Thyroid gland (tissue), 4 donors: ENCODE measurements at regions not wholly inside any gene's neighbourhood (a gene's known extent, or its start where the extent isn't known, plus 50 kb on each side); places are given as distances from the start of the nearest gene placed in this dataset.
"Not testable (repeated sequence)": the region's sequence is repeated elsewhere in the genome, so short reads cannot be mapped to it uniquely, and the experiment has no call there.

Source experiments
- DNase-seq, 2 donors: peaks; one replicate each; pipeline ENCODE4 v3.0.0-alpha.2; 2019
- H3K27ac ChIP-seq, 3 donors: fragments of 200-600 bp; sonication (generic); 1 replicate in 2 of 3; 2 replicates in 1 of 3; pipeline ENCODE4 v1.5.1; 2016 to 2019; ENCODE audit warnings: mild to moderate bottlenecking in 1 of 3, moderate library complexity in 1 of 3
- H3K27me3 ChIP-seq: fragments of 200-600 bp; sonication (generic); one replicate; pipeline ENCODE4 v1.5.1; 2019
- H3K36me3 ChIP-seq, 2 donors: fragments of 200-600 bp; sonication (generic); one replicate each; pipeline ENCODE4 v1.5.1; 2016 to 2019
- H3K4me1 ChIP-seq, 2 donors: fragments of 200-600 bp; sonication (generic); one replicate each; pipeline ENCODE4 v1.5.1; 2017 to 2019
- H3K4me3 ChIP-seq, 3 donors: fragments of 200-600 bp; sonication (generic); replicated peaks in 1 of 3; 1 replicate in 2 of 3; 2 replicates in 1 of 3; pipeline ENCODE4 v1.5.1; 2016; ENCODE audit warnings: mild to moderate bottlenecking in 1 of 3
- H3K9me3 ChIP-seq: fragments of 200-600 bp; sonication (generic); one replicate; pipeline ENCODE4 v1.5.1; 2017
- POLR2A ChIP-seq, 2 donors: fragments of 450-650 bp; IDR thresholded peaks; one replicate each; pipeline ENCODE4 v1.6.1; 2017; ENCODE audit warnings: antibody characterized with exemption in 2 of 2, mild to moderate bottlenecking in 2 of 2, moderate library complexity in 1 of 2
- WGBS, 2 donors: methylation state at CpG; one replicate each; pipeline ENCODE4 v1.1.5; 2017; 5-methylcytosine and 5-hydroxymethylcytosine counted together
- intact Hi-C: fragments of 100-400 bp; cut with DNase I; formaldehyde crosslinking; loops from one replicate; pipeline ENCODE4 v1.15.1; 2023
- TF ChIP-seq, protein P1 (sequence below), 6 experiments: fragments of 200-600 bp in 3 of 6; fragments of 450-650 bp in 3 of 6; sonication (generic) in 3 of 6; IDR thresholded peaks; one replicate each; pipeline ENCODE4 v1.5.1; 2016 to 2019; ENCODE audit warnings: antibody characterized with exemption in 6 of 6, mild to moderate bottlenecking in 2 of 6, inconsistent platforms in 1 of 6, moderate library complexity in 1 of 6

DNA sequence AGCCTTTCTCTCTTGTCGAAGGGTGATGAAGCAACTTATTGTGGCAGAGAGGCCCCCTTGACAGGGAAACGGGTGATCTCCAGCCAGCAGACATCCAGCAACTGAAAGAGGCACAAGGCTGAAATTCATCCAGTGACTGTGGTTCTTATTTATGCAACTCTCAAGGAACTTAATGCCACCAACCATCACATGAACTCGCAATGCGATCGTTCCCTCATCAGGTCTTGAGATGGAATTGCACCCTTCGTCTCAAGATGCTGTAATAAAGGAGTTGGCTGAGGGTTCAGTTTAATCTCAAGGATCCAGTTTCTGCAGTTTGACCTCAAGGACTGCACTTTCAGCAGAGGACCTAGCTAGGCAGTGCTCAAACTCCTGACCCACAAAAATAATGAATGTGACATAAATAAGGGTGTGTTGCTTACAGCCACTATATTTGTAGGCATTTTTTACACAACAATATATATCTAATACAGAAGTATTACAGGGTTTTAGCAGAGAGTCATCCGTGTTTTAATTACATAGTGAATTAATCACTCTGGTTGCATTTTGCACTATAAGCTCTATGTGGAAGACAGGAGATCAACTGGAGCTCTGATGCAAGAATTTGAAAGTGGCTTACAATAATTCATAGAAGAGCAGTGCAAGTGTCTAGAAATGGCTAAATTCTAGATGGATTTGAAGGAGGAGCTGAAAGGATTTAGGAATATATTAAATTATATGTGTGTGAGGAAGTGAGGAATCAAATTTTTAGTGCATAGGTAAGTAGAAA, 957.8 kb upstream of the CTNND2 start:
- intact Hi-C loops, result no loop called here
- 50 to 51% methylated on average over 7 of the region's 7 CpGs for WGBS, 2 donors
- no peaks in the 10 kb centered on the region for H3K36me3 ChIP-seq

DNA sequence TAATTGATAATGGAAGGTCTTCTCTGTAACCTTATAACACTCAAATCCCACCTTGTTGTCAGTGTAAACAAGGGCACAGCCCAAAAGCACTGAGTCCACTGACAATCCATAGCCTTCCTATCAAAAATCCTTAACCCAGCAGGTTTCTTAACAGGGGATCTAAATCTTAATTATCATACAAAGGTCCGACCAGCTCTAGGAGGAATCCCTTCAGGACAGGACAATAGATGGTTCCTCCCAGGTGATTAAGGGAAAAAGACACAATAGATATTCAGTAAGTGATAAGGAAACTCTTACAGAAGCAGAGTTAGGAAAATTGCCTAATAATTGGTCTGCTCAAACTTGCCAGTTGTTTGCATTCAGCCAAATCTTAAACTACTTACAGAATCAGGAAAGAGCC, 951.9 kb upstream of the CTNND2 start:
- DNase-seq, H3K9me3 ChIP-seq, H3K36me3 ChIP-seq, intact Hi-C loops, H3K27me3 ChIP-seq, H3K4me3 ChIP-seq, H3K4me1 ChIP-seq, H3K27ac ChIP-seq: not testable (repeated sequence)
- 66 to 79% methylated on average over 1 of the region's 1 CpG for WGBS, 2 donors

More for the DNA sequence above, 957.8 kb upstream of the CTNND2 start:
- Histone ChIP-seq H3K27ac (no peak overlapping the region), H3K4me3 (no peak overlapping the region), H3K27me3 (no peaks in the 10 kb centered on the region), H3K4me1 (no peaks in the 10 kb centered on the region), H3K9me3 (no peaks in the 10 kb centered on the region)
- no peak for DNase-seq
- no peak for TF ChIP-seq POLR2A (IDR thresholded peaks at IDR 0.05)
- TF ChIP-seq, protein P1, sequence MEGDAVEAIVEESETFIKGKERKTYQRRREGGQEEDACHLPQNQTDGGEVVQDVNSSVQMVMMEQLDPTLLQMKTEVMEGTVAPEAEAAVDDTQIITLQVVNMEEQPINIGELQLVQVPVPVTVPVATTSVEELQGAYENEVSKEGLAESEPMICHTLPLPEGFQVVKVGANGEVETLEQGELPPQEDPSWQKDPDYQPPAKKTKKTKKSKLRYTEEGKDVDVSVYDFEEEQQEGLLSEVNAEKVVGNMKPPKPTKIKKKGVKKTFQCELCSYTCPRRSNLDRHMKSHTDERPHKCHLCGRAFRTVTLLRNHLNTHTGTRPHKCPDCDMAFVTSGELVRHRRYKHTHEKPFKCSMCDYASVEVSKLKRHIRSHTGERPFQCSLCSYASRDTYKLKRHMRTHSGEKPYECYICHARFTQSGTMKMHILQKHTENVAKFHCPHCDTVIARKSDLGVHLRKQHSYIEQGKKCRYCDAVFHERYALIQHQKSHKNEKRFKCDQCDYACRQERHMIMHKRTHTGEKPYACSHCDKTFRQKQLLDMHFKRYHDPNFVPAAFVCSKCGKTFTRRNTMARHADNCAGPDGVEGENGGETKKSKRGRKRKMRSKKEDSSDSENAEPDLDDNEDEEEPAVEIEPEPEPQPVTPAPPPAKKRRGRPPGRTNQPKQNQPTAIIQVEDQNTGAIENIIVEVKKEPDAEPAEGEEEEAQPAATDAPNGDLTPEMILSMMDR (IDR thresholded peaks at IDR 0.05), result no peak

DNA sequence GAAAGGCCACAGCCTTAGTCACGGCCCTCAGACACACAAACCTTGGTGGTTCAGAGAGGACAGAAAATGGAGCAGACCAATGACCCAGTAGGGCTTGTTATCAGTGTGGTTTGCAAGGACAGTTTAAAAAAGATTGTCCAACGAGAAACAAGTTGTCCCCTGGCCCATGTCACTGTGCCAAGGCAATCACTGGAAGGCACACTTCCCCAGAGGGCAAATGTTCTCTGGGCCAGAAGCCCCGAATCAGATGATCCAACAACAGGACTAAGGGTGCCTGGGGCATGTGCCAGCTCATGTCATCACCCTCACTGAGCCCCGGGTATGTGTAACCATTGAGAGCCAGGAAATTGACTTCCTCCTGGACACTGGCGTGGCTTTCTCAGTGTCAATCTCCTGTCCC, 950.1 kb upstream of the CTNND2 start:
- TF ChIP-seq POLR2A (IDR thresholded peaks at IDR 0.05), result no peak
- TF ChIP-seq, protein P1 (IDR thresholded peaks at IDR 0.05), result no peak
- intact Hi-C loops, result no loop called here
- Histone ChIP-seq H3K9me3 (no peaks in the 10 kb centered on the region), H3K4me3 (no peak overlapping the region), H3K4me1 (no peaks in the 10 kb centered on the region), H3K36me3 (no peaks in the 10 kb centered on the region), H3K27me3 (no peaks in the 10 kb centered on the region), H3K27ac (no peak overlapping the region)
- no peak for DNase-seq
- WGBS, 2 donors, result 70 to 80% methylated on average over 5 of the region's 5 CpGs

DNA sequence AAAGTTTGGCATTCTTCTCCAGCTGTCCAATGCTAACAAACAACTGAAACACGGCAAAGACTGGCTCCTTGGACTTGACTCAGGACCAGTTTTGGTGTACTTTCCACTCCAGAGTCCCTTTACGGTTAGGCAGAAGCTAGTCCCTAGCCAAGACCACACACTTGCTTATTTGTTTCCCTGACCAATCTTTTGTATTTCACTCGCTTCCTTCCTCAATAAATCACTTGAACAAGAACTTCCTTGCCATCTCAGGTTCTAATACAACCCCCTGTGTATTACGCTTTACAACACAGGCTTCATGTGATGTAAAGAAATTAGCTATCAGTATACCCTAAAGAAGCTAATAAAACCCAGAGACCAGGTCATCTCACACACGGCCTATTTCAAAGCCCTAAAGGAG, 947.5 kb upstream of the CTNND2 start:
- Histone ChIP-seq H3K36me3 (no peaks in the 10 kb centered on the region), H3K27ac (no peak overlapping the region), H3K4me1 (no peaks in the 10 kb centered on the region), H3K9me3 (no peaks in the 10 kb centered on the region), H3K4me3 (no peak overlapping the region), H3K27me3 (no peaks in the 10 kb centered on the region)
- DNase-seq, result no peak
- intact Hi-C loops, result no loop called here
- 72 to 79% methylated on average over 5 of the region's 5 CpGs for WGBS, 2 donors
- TF ChIP-seq, protein P1 (IDR thresholded peaks at IDR 0.05), result no peak
- TF ChIP-seq POLR2A (IDR thresholded peaks at IDR 0.05), result no peak

DNA sequence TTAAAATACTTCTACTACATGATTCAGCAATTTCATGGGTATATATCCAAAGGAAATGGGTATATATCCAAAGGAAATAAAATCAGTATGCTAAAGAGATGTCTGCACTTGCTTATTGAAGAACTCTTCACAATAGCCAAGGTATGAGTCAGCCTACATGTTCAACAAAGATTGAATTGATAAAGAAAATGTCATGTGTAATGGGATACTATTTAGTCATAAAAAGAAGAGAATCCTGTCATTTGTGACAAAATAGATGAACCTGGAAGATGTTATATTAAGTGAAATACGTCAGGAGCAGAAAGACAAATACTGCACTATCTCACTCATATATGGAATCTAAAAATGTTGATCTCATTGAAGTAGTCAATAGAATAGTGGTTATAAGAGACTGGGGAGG, 944.5 kb upstream of the CTNND2 start:
- Histone ChIP-seq H3K4me3 (no peak overlapping the region), H3K9me3 (no peaks in the 10 kb centered on the region), H3K27ac (no peak overlapping the region), H3K27me3 (no peaks in the 10 kb centered on the region), H3K36me3 (no peaks in the 10 kb centered on the region), H3K4me1 (no peaks in the 10 kb centered on the region)
- 74 to 88% methylated on average over 1 of the region's 1 CpG for WGBS, 2 donors
- TF ChIP-seq, protein P1 (IDR thresholded peaks at IDR 0.05), result no peak
- TF ChIP-seq POLR2A (IDR thresholded peaks at IDR 0.05), result no peak
- intact Hi-C loops, result no loop called here
- DNase-seq, result no peak
